Urinary bladder (tissue), 3 donors: ENCODE measurements at regions not wholly inside any gene's neighbourhood (a gene's known extent, or its start where the extent isn't known, plus 50 kb on each side); places are given as distances from the start of the nearest gene placed in this dataset.

ENCODE experiments used
- DNase-seq: peaks from one replicate; pipeline ENCODE4 v3.0.0-alpha.2; 2015; ENCODE audit errors: extremely low spot score
- H3K27ac ChIP-seq: one replicate; pipeline ENCODE4 v1.5.1; 2013; ENCODE audit warnings: low read depth, mild to moderate bottlenecking, moderate library complexity
- H3K36me3 ChIP-seq: one replicate; pipeline ENCODE4 v1.6.1; 2013; ENCODE audit warnings: mild to moderate bottlenecking, moderate library complexity; ENCODE audit not compliant: insufficient read depth
- H3K4me1 ChIP-seq: one replicate; pipeline ENCODE4 v1.6.1; 2013; ENCODE audit warnings: mild to moderate bottlenecking, moderate library complexity; ENCODE audit not compliant: insufficient read depth
- H3K4me3 ChIP-seq: one replicate; pipeline ENCODE4 v1.5.1; 2013; ENCODE audit warnings: low read depth, low read length
- WGBS: extraction: QIAGEN DNeasy Blood & Tissue Kit; methylation state at CpG from one replicate; pipeline ENCODE4 v1.1.7; 2013; 5-methylcytosine and 5-hydroxymethylcytosine counted together
- donor health status: healthy with polysubstance abuse.
- donor health status: healthy.

DNA sequence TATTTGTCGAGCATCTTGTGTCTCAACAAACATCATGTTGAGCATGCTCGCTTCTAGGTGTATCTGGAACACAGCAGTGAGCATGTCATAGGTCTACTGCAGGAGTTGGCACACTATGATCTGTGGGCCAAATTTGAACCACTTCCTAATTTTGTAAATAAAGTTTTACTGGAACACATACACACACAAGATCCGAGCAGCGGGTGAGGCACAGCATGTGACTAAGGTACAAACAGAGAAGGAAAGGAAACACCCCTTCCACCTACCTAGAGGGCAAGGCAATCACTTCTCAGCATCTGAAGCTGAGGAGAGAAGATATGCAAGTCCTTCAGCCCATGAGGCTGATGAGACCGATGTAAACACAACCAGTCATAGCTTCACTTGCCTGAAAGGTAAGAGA is 200.4 kb downstream of the MED10 start:
- H3K36me3 ChIP-seq: no peaks in the 10 kb centered on the region
- H3K4me1 ChIP-seq: no peaks in the 10 kb centered on the region
- DNase-seq: no peak
- no peak overlapping the region for H3K4me3 ChIP-seq
- WGBS: 83% methylated on average over 5 of the region's 5 CpGs
- no peak overlapping the region for H3K27ac ChIP-seq

DNA sequence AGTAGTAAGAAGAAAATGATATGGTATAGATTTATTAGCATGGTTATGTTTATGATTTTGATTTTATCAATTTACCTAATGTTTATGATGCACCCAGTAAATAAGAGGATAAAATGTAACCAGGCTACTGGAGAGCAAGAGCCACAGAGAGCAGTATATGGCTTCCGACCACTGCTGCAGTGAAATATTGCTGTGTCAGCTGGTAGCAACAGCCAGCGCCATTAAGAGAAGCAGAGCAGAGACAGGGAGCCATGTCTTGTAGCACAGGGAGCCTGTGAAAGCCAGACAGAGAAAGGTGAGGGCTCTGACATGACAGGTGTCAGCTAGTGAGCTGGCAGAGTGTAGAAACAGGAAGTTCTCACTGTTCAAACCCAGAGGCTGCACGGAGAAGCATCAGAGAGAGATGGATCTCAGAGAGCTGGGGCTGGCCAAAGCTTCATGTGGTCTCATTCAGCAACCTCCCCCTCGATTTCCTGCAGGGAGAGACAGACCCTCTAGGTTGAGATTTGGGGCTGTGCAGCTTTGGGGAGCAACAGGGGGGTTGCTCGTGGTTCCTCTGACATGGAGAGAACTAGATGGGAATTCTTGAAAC is 202.1 kb downstream of the MED10 start:
- DNase-seq: no peak
- Histone ChIP-seq H3K4me3 (no peak overlapping the region), H3K27ac (no peak overlapping the region), H3K36me3 (no peaks in the 10 kb centered on the region), H3K4me1 (no peaks in the 10 kb centered on the region)
- WGBS: 58% methylated on average over 5 of the region's 5 CpGs

DNA sequence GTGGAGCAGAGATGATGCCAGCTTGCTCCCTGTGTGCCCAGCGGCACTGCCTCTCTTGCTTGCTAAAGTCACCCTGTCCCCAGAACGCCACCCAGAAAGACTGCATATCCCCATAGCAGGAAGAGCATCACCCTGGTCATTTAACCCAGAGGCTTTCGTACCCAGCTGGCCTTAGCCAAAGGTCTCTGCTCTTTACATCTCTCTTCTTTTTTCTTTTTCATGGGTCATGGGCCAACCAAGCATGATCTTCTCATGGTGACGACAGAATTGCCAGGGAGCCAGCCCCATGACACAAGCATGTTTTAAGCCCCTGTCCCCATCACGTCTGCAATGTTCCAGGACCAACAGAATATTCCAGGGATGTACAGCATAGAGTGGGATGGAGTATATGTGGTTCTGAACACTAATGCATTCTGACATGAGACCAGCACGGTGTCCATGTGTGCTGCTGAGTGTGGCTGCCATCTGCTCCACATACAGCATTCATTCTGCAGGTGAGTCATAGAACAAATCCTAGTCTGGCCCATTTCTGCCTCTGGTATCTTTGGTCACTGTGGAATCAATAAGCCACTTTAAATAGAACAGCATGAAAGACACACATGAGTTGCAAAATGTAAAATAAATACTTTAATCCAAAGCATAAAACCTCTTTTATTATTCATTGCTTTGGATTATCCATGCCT is 203.0 kb downstream of the MED10 start:
- 80% methylated on average over 6 of the region's 6 CpGs for WGBS

DNA sequence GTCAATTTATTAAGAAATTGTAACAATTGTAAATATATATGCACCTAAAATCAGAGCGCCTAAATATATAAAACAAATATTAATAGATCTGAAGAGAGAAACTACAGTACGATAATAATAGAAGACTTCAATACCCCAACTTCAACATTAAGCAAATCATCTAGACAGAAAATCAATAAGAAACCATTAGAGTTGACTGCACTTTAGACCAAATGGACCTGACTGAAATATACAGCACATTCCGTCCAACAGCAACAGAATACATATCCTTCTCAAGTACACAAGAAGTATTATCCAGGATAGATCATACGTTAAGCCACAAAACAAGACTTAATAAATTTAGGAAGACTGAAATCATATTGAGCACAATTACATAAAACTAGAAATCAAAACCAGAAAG is 208.7 kb downstream of the MED10 start:
- H3K36me3 ChIP-seq: no peaks in the 10 kb centered on the region
- no peaks in the 10 kb centered on the region for H3K4me1 ChIP-seq
- no peak for DNase-seq
- no peak overlapping the region for H3K4me3 ChIP-seq
- 76% methylated on average over 4 of the region's 4 CpGs for WGBS
- H3K27ac ChIP-seq: no peak overlapping the region

More for the DNA sequence above, 203.0 kb downstream of the MED10 start:
- Histone ChIP-seq H3K4me3 (no peak overlapping the region), H3K36me3 (no peaks in the 10 kb centered on the region), H3K4me1 (no peaks in the 10 kb centered on the region), H3K27ac (no peak overlapping the region)
- DNase-seq: no peak

DNA sequence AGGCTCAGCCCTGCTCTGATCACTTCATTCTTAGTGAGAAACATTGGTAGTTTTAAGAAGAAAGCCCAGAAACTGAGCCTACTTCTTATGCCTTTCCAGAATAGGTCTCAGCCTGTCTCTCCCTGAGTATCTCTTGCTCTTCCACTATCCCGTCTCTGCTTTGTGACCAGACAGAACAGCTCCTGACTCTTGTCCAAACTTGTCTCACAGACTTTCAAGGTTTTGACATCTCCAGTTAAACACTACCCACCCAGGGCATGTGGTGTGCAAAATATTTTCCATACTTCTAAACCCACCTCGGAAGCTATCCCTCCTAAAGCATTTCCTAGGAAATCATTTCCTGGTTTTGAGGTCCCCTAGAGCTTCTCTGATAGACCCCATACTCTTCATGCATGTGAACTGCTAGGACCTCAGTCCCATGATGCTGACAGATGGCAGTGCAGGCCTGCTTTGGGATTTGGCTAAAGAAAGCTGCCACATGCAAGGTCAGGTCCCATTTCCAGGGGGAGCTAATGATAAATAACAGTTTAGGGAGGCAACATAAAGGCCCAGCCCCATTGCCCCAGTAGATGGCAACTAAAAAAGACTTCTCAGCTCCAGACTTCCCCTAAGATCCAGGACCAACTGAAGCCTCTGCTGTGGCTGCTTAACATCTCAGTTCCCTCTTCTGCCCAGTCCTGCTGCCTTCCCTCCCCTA is 211.5 kb downstream of the MED10 start:
- 82% methylated on average over 2 of the region's 2 CpGs for WGBS
- Histone ChIP-seq H3K27ac (no peak overlapping the region), H3K4me3 (no peak overlapping the region), H3K36me3 (no peaks in the 10 kb centered on the region), H3K4me1 (no peaks in the 10 kb centered on the region)
- no peak for DNase-seq

DNA sequence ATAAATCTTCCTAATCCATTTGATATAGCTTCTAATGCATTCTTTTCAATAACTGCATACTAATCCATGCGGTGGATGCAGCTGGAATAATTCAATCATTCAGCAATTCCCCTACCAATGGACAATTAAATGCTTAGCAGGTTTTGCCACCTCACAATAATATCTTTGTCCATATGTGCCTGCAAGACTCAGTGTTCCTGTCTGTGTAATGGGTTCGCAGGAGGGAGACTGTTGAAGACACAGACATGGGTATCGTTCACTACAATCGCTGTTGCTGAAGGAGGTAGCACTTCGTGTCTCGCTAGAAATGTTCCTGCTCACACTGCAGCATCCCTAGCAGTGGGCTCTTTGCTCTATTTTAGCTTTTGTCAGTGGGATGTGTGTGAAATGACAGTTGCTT is 214.4 kb downstream of the MED10 start:
- whole genome bisulfite sequencing: 88% methylated on average over 6 of the region's 6 CpGs
- Histone ChIP-seq H3K27ac (no peak overlapping the region), H3K36me3 (no peaks in the 10 kb centered on the region), H3K4me1 (no peaks in the 10 kb centered on the region), H3K4me3 (no peak overlapping the region)
- DNase-seq: no peak

DNA sequence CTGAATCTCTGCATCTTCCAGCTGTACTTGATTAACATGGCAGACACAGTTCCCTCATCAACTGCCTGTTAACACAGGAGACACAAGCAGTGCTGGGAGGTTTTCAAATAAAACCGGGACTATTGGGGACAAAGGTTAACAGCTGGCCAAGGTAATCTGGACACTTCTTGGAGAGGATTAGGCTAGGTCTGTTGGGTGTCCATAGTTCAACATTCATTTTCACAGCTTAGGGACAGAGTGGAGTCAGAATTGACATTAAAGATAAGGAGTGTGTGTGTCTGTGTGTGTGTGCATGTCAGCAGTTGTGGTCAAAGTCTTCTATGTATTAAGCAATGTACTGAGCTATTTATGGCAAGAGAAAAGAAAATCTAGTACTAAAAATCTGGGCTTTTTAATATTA is 216.2 kb downstream of the MED10 start:
- no peaks in the 10 kb centered on the region for H3K4me1 ChIP-seq
- WGBS: 14% methylated on average over 1 of the region's 1 CpG
- H3K27ac ChIP-seq: no peak overlapping the region
- no peaks in the 10 kb centered on the region for H3K36me3 ChIP-seq
- H3K4me3 ChIP-seq: no peak overlapping the region
- no peak for DNase-seq

DNA sequence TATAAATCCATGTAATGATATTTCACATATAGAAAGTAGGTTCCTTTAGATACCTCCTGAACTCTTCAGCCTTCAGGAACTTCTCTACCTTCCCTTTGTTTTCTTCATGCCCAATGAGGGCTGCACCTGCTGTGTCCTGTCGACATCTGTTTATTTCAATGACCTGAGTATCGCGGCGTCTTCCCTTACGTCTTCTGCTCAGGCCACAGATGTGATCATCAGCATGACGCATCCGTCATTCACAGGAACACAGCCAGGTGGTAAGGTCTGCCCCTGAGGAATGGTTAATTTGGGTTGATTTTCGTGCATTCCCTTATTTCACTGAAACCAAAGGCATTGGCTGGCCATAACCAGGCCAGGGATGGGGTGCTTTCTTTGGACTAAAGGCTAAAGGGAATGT is 217.1 kb downstream of the MED10 start:
- 84% methylated on average over 8 of the region's 8 CpGs for WGBS
- Histone ChIP-seq H3K4me1 (no peaks in the 10 kb centered on the region), H3K4me3 (no peak overlapping the region), H3K36me3 (no peaks in the 10 kb centered on the region), H3K27ac (no peak overlapping the region)
- no peak for DNase-seq

DNA sequence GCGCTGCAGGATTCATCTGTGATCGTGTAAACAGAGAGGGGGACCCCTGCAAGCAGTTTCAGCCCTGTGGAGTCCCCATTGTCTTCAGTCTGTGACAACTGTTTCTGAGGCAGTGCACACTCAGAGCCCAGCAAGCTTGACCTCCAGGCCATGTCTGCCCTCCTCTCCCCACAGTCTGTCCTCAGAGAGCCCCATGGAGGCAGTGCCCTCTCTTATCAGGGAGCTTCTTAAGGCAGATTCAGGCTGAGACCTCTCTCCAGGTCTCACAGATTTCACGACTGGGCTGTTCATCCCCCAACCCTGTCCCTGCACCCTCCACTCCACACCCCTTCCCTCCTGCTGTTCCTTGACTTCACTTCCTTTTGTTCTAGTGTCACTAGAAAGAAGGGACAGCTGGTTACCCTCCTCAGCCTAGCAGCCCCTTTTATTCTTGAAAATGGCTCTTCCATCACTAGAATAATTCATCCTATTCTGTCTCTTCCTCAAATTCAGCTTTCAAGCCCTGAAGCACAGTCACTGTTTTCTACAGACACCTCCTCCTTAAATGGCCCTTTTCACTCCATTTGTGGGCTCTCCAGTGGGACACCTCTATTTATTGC is 218.4 kb downstream of the MED10 start:
- H3K4me1 ChIP-seq: no peaks in the 10 kb centered on the region
- no peaks in the 10 kb centered on the region for H3K36me3 ChIP-seq

DNA sequence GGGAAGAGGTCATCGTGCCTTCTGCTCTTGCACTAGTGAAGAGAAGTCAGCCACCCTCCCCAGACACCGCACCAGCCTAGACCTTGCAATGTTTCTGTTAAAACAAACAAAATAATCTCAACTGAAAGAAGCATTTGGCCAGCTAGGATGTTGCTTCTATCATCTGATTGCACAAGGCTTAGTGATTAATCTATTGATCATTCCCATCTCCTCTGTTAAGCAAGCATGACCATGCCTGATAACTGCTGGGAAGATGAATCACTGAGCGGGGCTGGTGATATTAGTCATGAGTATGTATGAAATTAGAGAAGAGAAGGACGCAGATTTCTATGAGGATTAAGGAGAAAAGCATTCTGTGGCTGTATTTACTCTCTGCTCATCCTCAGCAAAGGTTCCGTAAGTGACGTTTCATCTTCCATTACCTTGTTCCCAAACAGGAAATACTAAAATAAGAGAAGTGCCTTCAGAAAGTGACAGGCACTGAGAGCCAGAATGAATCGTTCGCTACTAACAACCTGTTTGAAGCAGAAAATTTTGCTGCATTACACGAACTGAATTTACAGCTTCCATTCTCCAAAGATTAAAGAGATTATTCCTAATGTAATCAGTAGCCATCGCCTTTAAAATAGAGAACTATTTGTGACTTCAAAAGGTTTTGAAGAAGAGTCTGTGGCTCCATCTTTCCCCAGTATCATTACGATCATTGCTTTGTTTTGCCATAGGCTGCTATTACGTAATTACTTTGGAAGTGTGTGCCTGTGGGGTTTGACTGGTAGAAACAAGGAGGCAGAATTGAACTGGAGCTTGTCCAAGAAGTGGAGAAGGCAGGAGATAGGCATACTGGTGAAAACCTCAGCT is 219.1 kb downstream of the MED10 start:
- H3K27ac ChIP-seq: no peak overlapping the region
- WGBS: 43% methylated on average over 12 of the region's 12 CpGs
- DNase-seq: no peak
- no peaks in the 10 kb centered on the region for H3K36me3 ChIP-seq
- H3K4me3 ChIP-seq: no peak overlapping the region
- no peaks in the 10 kb centered on the region for H3K4me1 ChIP-seq

More for the DNA sequence above, 218.4 kb downstream of the MED10 start:
- 23% methylated on average over 3 of the region's 3 CpGs for WGBS
- Histone ChIP-seq H3K4me3 (no peak overlapping the region), H3K27ac (no peak overlapping the region)
- DNase-seq: no peak

DNA sequence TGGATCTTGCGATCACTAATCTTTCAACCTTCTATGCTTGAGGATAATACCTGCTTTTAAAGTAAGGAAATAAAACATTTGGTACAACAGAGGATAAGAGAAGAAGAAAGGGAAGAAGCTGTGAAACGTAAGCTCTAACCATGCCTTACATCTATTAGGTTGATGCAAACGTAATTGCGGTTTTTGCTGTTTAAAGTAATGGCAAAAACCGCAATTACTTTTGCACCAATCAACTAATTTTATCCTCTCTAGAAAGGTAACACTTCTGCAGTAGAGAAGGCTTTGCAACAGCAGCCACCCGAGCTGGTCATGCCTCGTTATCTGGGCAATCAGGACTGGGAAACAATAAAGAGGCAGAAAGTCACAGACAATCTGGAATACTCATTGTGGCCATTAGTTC is 224.1 kb downstream of the MED10 start:
- 73% methylated on average over 7 of the region's 7 CpGs for WGBS
- no peak for DNase-seq
- no peaks in the 10 kb centered on the region for H3K36me3 ChIP-seq

DNA sequence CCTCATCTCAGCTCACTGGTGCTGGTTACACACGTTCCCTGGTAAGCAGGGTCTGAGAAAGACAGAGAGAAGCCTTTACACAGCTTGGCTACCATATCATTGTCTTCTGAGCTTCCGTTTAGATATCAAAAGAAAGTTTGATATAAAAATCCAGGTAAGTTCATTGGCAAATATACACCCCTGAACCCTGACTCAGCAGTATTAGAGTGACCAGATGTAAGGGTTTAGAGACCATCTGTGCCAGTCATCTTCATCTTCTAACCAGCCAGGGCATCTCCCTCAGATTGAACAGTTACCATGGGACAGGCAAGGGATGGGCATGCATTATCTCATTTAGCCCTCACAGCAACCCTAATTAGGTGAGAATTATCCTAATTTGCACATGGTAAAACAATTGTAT is 232.1 kb downstream of the MED10 start:
- Histone ChIP-seq H3K36me3 (no peaks in the 10 kb centered on the region), H3K27ac (no peak overlapping the region), H3K4me1 (no peaks in the 10 kb centered on the region), H3K4me3 (no peak overlapping the region)
- 83% methylated on average over 2 of the region's 2 CpGs for WGBS
- no peak for DNase-seq

More for the DNA sequence above, 224.1 kb downstream of the MED10 start:
- Histone ChIP-seq H3K27ac (no peak overlapping the region), H3K4me3 (no peak overlapping the region), H3K4me1 (no peaks in the 10 kb centered on the region)

DNA sequence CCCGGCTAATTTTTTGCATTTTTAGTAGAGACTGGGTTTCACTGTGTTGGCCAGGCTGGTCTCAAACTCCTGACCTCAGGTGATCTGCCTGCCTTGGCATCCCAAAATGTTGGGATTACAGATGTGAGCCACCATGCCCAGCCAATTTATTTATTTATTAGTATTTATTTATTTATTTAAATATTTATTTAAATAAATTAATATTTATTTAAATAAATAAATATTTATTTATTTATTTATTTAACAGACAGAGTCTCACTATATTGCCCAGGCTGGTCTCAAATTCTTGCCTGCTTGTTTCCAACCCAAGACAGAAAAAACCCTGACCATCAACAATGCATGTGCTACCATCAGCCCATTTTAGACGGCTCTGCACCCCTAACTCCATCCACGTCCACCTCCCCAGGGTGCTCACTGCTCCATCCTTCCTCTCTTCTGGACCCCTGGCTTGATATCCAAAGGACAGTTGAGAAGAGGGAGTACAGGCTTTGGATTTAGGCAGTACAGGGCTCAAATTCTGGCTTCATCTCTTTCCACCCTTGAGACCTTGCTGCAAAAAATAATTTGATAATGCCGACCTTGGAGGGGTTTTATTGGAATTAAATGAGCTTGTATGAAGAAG is 232.6 kb downstream of the MED10 start:
- no peak overlapping the region for H3K27ac ChIP-seq
- WGBS: 89% methylated on average over 4 of the region's 4 CpGs

More for the DNA sequence above, 232.6 kb downstream of the MED10 start:
- Histone ChIP-seq H3K4me3 (no peak overlapping the region), H3K36me3 (no peaks in the 10 kb centered on the region), H3K4me1 (no peaks in the 10 kb centered on the region)
- no peak for DNase-seq
